ES-I3 (cell line): ENCODE measurements at regions not wholly inside any gene's neighbourhood (a gene's known extent, or its start where the extent isn't known, plus 50 kb on each side); places are given as distances from the start of the nearest gene placed in this dataset.
"Not testable (repeated sequence)": the region's sequence is repeated elsewhere in the genome, so short reads cannot be mapped to it uniquely, and the experiment has no call there.

ENCODE experiments used
- H3K36me3 ChIP-seq: 2 replicates; pipeline ENCODE4 v1.6.1; 2013; ENCODE audit warnings: mild to moderate bottlenecking, low read length, control low read depth, moderate library complexity; ENCODE audit not compliant: insufficient read depth
- H3K4me1 ChIP-seq: 2 replicates; pipeline ENCODE4 v1.6.1; 2013; ENCODE audit warnings: mild to moderate bottlenecking, control low read depth, low read length; ENCODE audit not compliant: insufficient read depth
- H3K9ac ChIP-seq: 2 replicates; pipeline ENCODE4 v1.6.1; 2013; ENCODE audit warnings: low read depth, mild to moderate bottlenecking, low read length, moderate library complexity
- H3K9me3 ChIP-seq: 2 replicates; pipeline ENCODE4 v1.6.1; 2013; ENCODE audit warnings: mild to moderate bottlenecking, low read length, moderate library complexity; ENCODE audit not compliant: control insufficient read depth, insufficient read depth

DNA sequence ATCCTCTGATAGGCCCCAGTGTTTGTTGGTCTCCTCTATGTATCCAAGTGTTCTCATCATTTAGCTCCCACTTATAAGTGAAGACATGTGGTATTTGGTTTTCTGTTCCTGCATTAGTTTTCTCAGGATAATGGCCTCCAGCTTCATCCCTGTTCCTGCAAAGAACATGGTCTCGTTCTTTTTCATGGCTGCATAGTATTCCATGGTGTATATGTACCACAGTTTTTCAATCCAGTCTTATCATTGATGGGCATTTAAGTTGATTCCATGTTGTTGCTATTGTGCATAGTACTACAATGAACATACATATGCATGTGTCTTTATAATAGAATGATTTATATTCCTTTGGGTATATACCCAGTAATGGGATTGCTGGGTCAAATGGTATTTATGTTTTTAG lies 406.9 kb downstream of the UTRN start:
- not testable (repeated sequence) for H3K9me3 ChIP-seq, H3K9ac ChIP-seq, H3K4me1 ChIP-seq, H3K36me3 ChIP-seq

DNA sequence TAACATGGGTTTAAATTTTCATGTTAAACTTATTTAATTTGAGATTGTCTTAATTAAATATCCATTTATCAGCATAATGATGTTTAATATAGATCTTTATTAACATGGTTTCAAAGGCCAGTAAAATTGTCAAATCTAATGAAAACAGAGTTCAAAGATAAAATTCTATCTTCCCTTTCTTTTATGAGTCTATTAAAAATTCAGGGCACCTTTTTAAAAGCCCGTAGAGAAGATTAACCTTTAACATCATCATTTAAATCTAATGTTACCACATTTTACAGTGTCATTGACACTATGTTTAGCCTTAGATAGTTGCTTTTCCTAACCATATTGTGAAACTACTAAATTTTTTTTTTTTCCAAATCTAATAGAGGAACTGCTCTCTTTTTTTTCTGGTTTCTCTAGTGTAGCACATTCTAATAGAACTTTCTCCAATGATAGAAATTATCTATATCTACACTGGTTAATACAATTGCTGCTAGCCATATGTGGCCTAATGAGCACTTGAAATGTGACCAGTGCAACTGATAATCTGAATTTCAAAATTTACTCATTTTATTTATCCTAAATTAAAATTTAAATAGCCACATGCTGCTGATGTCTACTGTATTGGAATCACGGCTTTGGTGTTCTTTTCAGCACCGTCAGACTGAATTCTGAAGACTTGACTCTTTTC lies 410.9 kb downstream of the UTRN start:
- no peaks in the 10 kb centered on the region for H3K36me3 ChIP-seq
- H3K9me3 ChIP-seq = no peaks in the 10 kb centered on the region
- H3K4me1 ChIP-seq = no peaks in the 10 kb centered on the region
- H3K9ac ChIP-seq = no peak overlapping the region

DNA sequence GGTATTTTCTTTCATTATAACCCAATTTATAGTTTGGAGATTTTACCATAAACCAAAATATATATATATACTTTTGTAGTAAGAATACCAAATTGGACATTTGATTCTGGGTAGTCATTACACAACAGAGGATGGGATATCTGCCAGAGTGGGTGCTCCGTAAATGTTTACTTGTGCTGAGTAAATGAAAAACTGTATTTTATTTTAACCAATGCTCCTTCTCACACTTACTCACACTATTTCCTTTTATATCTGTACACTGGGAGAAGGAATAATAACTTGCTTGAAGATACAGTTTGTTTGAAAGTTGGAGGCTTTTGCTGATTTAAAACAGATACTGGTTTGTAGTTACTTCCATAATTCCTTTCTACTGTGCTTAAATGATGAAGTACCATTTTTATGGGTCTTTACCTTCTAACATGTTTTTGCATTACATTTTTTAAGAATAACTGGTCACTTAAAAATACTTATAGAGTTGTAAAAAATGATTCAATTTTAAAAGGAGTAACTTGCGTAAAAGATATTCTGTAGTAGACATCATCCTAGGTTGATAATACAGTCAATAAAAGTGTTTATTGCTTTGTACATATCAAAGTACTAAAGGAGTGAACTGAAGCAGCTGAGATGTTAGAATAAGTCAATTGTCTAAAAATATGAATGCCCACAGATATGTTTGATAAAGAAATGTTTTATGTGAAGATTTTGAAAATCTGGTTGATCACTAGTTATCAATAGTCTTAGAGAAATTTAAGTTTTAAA lies 411.7 kb downstream of the UTRN start:
- Histone ChIP-seq H3K4me1 (no peaks in the 10 kb centered on the region), H3K9ac (no peak overlapping the region), H3K36me3 (no peaks in the 10 kb centered on the region), H3K9me3 (no peaks in the 10 kb centered on the region)

DNA sequence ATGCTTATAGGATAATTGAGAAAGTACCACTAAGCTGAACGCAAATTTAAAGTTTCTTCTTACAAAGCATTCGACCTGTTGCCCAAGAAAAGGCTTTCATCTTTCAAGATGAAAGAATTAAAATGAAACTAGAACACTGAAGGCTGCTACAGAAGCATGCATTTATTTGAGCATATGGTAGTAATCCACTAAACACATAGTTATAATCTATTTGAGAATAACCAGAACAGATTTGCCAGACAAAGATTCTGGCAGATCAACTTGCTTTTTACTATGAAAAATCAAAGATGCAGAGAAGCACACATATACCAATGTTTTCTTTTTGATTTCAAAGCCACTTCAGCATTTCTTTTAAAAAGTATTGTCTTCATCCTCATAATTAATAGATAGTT lies 412.2 kb downstream of the UTRN start:
- no peaks in the 10 kb centered on the region for H3K36me3 ChIP-seq
- no peak overlapping the region for H3K9ac ChIP-seq
- no peaks in the 10 kb centered on the region for H3K9me3 ChIP-seq
- no peaks in the 10 kb centered on the region for H3K4me1 ChIP-seq

DNA sequence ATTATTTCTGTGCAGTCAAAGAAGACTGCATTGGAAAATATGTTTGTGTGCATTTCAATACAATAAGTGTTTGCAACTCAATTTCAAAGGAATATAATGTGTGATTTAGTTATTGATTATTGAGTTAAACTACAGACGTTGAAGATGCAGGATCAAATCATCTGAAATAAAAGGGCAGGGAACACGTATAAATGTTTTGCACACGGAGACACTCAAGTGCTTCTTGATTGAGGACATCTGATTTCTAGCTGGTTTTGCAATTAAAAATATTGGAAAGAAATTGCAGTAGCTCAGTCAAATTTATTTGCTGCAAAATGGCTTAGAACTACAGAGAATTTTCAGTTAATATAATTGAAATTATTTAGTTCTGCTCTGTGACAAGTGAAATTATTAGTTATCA lies 412.7 kb downstream of the UTRN start:
- no peaks in the 10 kb centered on the region for H3K9me3 ChIP-seq
- no peak overlapping the region for H3K9ac ChIP-seq
- no peaks in the 10 kb centered on the region for H3K36me3 ChIP-seq
- no peaks in the 10 kb centered on the region for H3K4me1 ChIP-seq

DNA sequence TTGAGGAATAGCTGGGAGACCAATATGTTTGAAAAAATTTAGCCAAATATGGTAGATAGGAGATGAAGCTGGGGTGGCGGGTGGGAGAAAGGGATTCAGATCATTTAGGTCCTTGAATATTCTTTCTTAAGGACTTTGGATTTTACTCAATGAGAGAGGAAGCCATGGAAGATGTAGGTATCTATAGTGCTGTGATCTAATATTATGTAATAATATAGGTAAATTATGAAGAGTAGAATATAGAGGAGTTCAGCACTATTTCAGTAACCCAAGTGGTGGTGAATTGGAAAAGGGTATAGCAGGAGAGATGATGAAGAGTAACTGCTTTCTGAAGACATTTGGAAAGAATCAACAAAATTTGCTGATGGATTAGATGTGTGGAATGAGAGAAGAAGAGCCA lies 417.6 kb downstream of the UTRN start:
- no peak overlapping the region for H3K9ac ChIP-seq
- no peaks in the 10 kb centered on the region for H3K36me3 ChIP-seq
- H3K9me3 ChIP-seq = no peaks in the 10 kb centered on the region
- no peaks in the 10 kb centered on the region for H3K4me1 ChIP-seq

DNA sequence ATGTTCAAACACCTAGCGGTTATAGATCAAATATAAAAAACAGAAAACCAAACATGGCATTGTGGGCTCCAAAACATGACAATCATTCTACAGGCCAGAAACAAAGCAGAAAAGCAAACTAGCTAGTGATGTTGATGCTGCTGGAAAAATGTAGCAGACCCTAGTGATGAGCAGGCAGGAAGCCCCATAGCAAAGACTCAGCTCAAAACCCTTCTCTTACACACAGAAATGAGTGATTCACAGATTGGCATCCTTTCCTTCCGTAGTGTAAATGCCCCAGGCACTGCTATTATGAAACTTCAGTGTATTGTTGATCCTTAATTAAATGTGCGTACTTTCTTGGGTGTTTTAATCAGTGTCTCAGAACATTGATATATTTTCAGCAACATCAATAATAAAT lies 425.1 kb downstream of the UTRN start:
- no peak overlapping the region for H3K9ac ChIP-seq
- no peaks in the 10 kb centered on the region for H3K36me3 ChIP-seq
- H3K4me1 ChIP-seq = no peaks in the 10 kb centered on the region
- H3K9me3 ChIP-seq = no peaks in the 10 kb centered on the region

DNA sequence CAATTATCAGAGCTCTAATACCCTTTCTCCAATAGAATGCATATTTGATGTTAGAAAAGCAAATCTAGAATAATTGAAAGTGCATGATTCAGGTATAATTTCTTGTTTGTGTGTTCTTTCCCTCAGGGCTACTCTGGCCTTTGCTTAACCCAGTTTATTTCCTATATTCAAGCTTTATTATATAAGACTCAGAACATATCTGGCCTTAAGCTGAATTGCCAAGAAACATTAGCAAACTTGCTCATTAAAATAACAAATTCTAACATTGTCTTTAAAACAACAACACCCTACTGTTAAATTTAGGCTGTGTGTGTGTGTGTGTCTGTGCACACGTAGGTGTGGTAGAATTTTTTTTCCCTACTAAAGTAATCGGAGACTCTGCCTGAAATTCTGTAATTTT lies 426.5 kb downstream of the UTRN start:
- H3K36me3 ChIP-seq = no peaks in the 10 kb centered on the region
- no peaks in the 10 kb centered on the region for H3K9me3 ChIP-seq
- no peaks in the 10 kb centered on the region for H3K4me1 ChIP-seq
- H3K9ac ChIP-seq = no peak overlapping the region

DNA sequence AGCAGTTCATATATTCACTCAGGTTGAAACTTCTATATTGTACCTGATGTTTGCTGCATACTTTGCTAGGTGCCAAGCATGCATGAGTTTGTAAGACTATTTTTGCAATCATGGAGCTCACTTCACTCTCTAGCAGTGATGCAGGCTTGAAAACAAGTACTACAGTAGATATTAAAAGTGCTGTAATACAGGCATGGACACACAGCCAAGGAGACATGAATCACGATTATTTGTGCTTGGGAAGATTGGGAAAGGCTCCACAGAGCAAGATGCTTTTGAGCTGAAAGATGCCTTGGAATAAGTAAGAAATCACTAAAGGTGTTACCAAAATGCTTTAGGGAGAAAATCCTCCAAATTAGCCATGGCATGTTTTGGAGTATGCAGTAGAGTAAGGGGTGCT lies 427.4 kb downstream of the UTRN start:
- no peaks in the 10 kb centered on the region for H3K9me3 ChIP-seq
- no peaks in the 10 kb centered on the region for H3K36me3 ChIP-seq
- H3K4me1 ChIP-seq = no peaks in the 10 kb centered on the region
- H3K9ac ChIP-seq = no peak overlapping the region

DNA sequence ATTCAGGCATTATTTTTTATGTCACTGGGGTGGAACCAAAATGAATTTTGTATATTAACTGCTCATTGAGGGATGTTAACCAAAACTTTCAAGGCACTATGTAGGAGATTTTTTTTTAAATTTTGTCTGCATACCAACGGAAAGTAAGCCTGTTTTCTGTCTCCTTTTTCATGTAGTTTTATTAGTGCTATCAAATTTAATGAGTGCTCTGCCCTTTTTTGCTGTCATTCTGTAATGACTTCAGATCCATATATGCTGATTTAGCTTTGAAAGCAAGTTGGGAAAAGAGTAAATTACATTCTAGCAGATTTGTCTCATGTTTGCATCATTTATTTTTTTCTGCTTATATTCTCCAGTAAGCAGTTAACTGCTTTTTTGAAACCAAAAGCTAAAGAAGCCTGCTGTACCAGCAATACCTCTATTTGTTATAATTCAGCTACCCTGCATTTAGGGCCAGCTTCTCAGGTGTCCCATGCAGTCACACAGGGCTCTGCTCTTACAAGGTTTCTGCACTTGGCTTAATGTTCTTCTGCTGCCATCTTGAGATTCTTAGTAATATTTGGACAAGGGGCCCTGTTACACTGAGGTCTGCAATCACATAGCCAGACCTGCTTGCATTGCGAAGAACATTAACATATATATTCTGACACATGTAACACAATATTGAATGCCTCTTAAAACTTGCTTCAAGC lies 429.0 kb downstream of the UTRN start:
- no peaks in the 10 kb centered on the region for H3K4me1 ChIP-seq
- no peaks in the 10 kb centered on the region for H3K36me3 ChIP-seq
- H3K9me3 ChIP-seq = no peaks in the 10 kb centered on the region
- H3K9ac ChIP-seq = no peak overlapping the region

DNA sequence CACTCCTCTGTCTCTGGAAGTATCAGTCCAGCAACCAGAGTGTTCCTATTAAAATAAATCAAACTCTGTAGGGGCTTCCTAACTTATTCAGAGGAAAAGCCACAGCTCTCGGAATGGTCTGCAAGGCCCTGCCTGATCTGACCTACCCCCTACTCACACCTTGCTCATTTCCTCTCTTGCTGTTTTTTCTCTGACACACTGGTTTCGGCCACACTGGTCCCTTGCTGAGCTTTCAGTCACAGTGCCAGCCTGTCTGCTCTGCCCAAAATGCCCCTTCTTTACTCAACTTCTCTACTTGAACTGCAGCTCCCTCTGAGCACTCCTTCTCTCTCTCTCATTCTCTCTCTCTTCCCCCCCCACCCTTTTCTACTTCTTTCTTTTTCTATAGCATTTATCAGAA lies 430.2 kb downstream of the UTRN start:
- Histone ChIP-seq H3K36me3 (no peaks in the 10 kb centered on the region), H3K9me3 (no peaks in the 10 kb centered on the region)

DNA sequence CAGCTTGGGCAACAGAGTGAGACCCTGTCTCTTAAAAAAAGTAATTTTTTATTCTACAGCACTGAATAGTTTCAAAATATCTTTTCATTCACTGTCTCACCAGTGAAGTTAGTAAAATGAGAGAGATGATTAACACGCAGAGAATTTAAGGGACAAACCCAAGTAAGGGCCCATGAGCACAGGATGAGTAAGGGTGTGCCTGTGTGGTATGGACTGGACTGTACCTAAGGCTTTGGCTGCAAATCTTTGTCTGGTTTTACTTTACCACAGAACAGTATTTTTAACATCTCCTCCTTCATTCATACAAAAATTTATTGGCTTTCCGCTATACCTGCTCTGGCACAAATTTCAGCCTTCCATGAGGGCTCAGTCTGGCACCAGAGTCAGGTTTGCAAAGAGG lies 433.3 kb downstream of the UTRN start:
- H3K4me1 ChIP-seq = no peaks in the 10 kb centered on the region
- no peaks in the 10 kb centered on the region for H3K9me3 ChIP-seq
- no peak overlapping the region for H3K9ac ChIP-seq
- no peaks in the 10 kb centered on the region for H3K36me3 ChIP-seq

More for the DNA sequence above, 430.2 kb downstream of the UTRN start:
- H3K4me1 ChIP-seq = no peaks in the 10 kb centered on the region
- H3K9ac ChIP-seq = no peak overlapping the region

DNA sequence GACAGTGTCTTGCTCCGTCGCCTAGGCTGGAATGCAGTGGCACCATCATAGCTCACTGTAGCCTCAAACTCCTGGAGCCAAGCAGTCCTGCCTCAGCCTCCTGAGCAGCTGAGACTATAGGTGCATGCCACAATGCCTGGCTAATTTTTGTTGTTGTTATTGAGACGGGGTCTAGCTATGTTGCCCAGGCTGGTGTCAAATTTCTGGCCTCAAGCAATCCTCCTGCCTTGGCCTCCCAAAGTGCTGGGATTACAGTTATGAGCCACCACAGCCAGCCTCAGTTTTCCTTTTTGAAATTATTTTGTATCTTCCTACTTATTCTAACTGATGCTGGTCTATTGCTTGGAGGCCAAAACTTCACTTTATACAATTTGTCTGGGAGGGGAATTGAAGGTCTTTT lies 436.1 kb downstream of the UTRN start:
- Histone ChIP-seq H3K9ac (no peak overlapping the region), H3K4me1 (peaks cover 6% of the 10 kb centered on the region; the same call in 1 of the 2 replicates), H3K9me3 (no peaks in the 10 kb centered on the region), H3K36me3 (no peaks in the 10 kb centered on the region)

DNA sequence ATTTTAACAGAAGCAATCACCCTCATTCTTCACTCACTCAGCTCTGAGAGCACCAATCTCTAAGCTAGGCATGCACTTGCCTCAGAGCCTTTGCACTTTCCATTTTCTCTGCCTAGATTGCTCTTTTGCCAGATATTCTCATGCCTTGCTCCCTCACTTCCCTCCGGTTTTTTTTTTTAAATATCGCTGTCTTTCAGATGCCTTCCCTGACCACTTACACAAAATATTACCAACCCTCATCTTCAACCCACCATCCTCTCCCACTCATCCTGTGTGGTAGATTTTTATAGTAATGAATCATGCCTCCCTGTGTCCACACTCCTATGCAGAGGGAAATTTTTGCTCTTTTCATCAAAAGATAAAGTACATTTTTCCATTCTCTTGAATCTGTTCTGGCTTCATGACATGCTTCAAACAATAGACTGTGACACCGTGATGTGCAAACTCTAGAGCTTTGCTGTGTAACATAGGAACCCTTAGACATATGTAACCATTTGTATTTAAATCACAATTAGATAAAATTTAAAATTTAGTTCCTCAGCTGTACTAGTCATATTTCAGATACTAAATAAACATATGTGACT lies 437.1 kb downstream of the UTRN start:
- H3K36me3 ChIP-seq = no peaks in the 10 kb centered on the region
- H3K4me1 ChIP-seq = peaks cover 11% of the 10 kb centered on the region; the same call in 1 of the 2 replicates
- H3K9me3 ChIP-seq = no peaks in the 10 kb centered on the region
- H3K9ac ChIP-seq = no peak overlapping the region
